K562 (cell line): ENCODE measurements at regions not wholly inside any gene's neighbourhood (a gene's known extent, or its start where the extent isn't known, plus 50 kb on each side); places are given as distances from the start of the nearest gene placed in this dataset.

Experiments used
- ATAC-seq: fragments of 200-7000 bp; cut with Tn5 transposase; 3 replicates; pipeline ENCODE4 v1.9.1; 2020; ENCODE audit warnings: moderate library complexity
- BruUV-seq: library from RNA; stranded (reverse); fragments of 400-500 nt; replicated peaks from 2 replicates; lab custom pipeline; 2021; lab: Mats Ljungman, UMichigan
- CTCF ChIA-PET: fragments of 300-600 bp; formaldehyde crosslinking; extraction: SDS; loops from one replicate; lab custom pipeline; 2021; ENCODE audit warnings: low intra/inter-chr PET ratio; lab: Yijun Ruan, JAX
- POLR2A ChIA-PET: fragments of 300-600, 350-650 bp; sonication (Branson Sonifier 250); formaldehyde crosslinking; extraction: SDS; loops from one replicate; lab custom pipeline; 2021; ENCODE audit warnings: antibody characterized with exemption, inconsistent platforms; lab: Yijun Ruan, JAX
- DNase-seq, 4 experiments: peaks; one replicate each; pipeline versions ENCODE4 v3.0.0 to v3.0.0-alpha.2; 2011 to 2018; ENCODE audit warnings: low spot score in 3 of 4, mixed read lengths in 3 of 4; ENCODE audit errors: extremely low read depth in 1 of 4
- FAIRE-seq: peaks from 2 replicates; lab custom pipeline; 2011; peaks lifted over from hg19 to GRCh38; lab: Jason Lieb, UNC
- H2AFZ ChIP-seq: 2 replicates; pipeline ENCODE4 v1.6.0; 2011; ENCODE audit warnings: low read depth, low read length, control low read depth, inconsistent platforms
- H3K27ac ChIP-seq: fragments of 200-600 bp; 3 replicates; pipeline ENCODE4 v1.8.0; 2011; ENCODE audit warnings: low read depth, mild to moderate bottlenecking, control low read depth, inconsistent platforms, low read length, moderate library complexity, mixed read lengths; ENCODE audit errors: extremely low read depth
- H3K27me3 ChIP-seq, 2 experiments: fragments of 300-600 bp in 1 of 2; 2 replicates in 1 of 2; 3 replicates in 1 of 2; pipeline versions ENCODE4 v1.6.0 to v1.8.0; 2011; ENCODE audit warnings: inconsistent platforms in 2 of 2, low read length in 2 of 2, mild to moderate bottlenecking in 1 of 2, mixed read lengths in 1 of 2, moderate library complexity in 1 of 2; ENCODE audit not compliant: control insufficient read depth in 2 of 2, insufficient read depth in 2 of 2
- H3K36me3 ChIP-seq: fragments of 300-600 bp; 3 replicates; pipeline ENCODE4 v1.8.0; 2011; ENCODE audit warnings: mild to moderate bottlenecking, low read length, inconsistent platforms; ENCODE audit not compliant: control insufficient read depth, insufficient read depth
- H3K4me1 ChIP-seq, 2 experiments: fragments of 200-600 bp in 1 of 2; replicated peaks in 1 of 2; 2 replicates in 1 of 2; 3 replicates in 1 of 2; pipeline versions ENCODE4 v1.5.1 to v1.8.0; 2011; ENCODE audit warnings: inconsistent platforms in 2 of 2, low read length in 2 of 2, mild to moderate bottlenecking in 1 of 2, mixed read lengths in 1 of 2, moderate library complexity in 1 of 2; ENCODE audit not compliant: control insufficient read depth in 2 of 2, insufficient read depth in 2 of 2
- H3K4me2 ChIP-seq: 2 replicates; pipeline ENCODE4 v1.6.1; 2011; ENCODE audit warnings: low read length, control low read depth, inconsistent platforms, mixed read lengths; ENCODE audit not compliant: insufficient read depth
- H3K4me3 ChIP-seq: fragments of 200-600 bp; sonication (generic), shearing (Covaris generic); 2 replicates; pipeline ENCODE4 v1.5.1; 2016; ENCODE audit warnings: control low read depth, inconsistent platforms
- H3K79me2 ChIP-seq: fragments of 200-600 bp; 3 replicates; pipeline ENCODE4 v1.8.0; 2011; ENCODE audit warnings: low read length, inconsistent platforms; ENCODE audit not compliant: control insufficient read depth, insufficient read depth
- H3K9ac ChIP-seq, 2 experiments: 2 replicates each; pipeline versions ENCODE4 v1.6.0 to v1.6.1; 2011; ENCODE audit warnings: low read depth in 2 of 2, low read length in 2 of 2, control low read depth in 1 of 2, inconsistent platforms in 1 of 2, mild to moderate bottlenecking in 1 of 2, mixed read lengths in 1 of 2; ENCODE audit not compliant: insufficient read depth in 1 of 2
- H3K9me1 ChIP-seq: one replicate; pipeline ENCODE4 v1.6.0; 2011; ENCODE audit warnings: inconsistent platforms, mild to moderate bottlenecking, low read length, moderate library complexity; ENCODE audit not compliant: control insufficient read depth, insufficient read depth
- H3K9me3 ChIP-seq: replicated peaks from 2 replicates; pipeline ENCODE4 v1.5.1; 2011; ENCODE audit warnings: low read depth, low read length, inconsistent platforms; ENCODE audit not compliant: control insufficient read depth, insufficient read depth
- H4K20me1 ChIP-seq: replicated peaks from 2 replicates; pipeline ENCODE4 v1.6.1; 2011; ENCODE audit warnings: low read length, inconsistent platforms, mixed read lengths; ENCODE audit not compliant: control insufficient read depth, insufficient read depth
- ARHGAP35 ChIP-seq: fragments of 450-650 bp; IDR thresholded peaks from 2 replicates; pipeline ENCODE4 v1.6.1; 2018; ENCODE audit not compliant: partially characterized antibody
- FOSL1 ChIP-seq: fragments of 200-800 bp; sonication (Bioruptor generic); conservative IDR thresholded peaks from 2 replicates; pipeline ENCODE4 v1.6.1; 2016; ENCODE audit warnings: missing genetic modification characterization, missing compliant biosample characterization
- FOXP1 ChIP-seq: sonication (generic); formaldehyde crosslinking; IDR thresholded peaks from 2 replicates; pipeline ENCODE4 v1.8.0; 2022; ENCODE audit warnings: mild to moderate bottlenecking, missing genetic modification reagents
- GTF3C2 ChIP-seq: IDR thresholded peaks from 3 replicates; pipeline ENCODE4 v1.6.1; 2011; ENCODE audit warnings: borderline replicate concordance, mild to moderate bottlenecking, moderate library complexity; ENCODE audit not compliant: insufficient read length; ENCODE audit errors: extremely low read depth
- HDAC6 ChIP-seq: IDR thresholded peaks from 2 replicates; pipeline ENCODE4 v1.6.1; 2012; ENCODE audit warnings: low read depth, mild to moderate bottlenecking, control low read depth, inconsistent platforms, low read length, moderate library complexity
- HDGF ChIP-seq: fragments of 450-650 bp; IDR thresholded peaks from 2 replicates; pipeline ENCODE4 v1.6.1; 2016
- KHSRP ChIP-seq: fragments of 450-650 bp; IDR thresholded peaks from 2 replicates; pipeline ENCODE4 v1.6.1; 2017
- MCM7 ChIP-seq, 2 experiments: fragments of 450-650 bp; IDR thresholded peaks; 2 replicates each; pipeline ENCODE4 v1.6.1; 2016 to 2018
- NCOA1 ChIP-seq: fragments of 450-650 bp; IDR thresholded peaks from 2 replicates; pipeline ENCODE4 v1.6.1; 2016; ENCODE audit warnings: low read depth
- XRCC3 ChIP-seq: fragments of 450-650 bp; IDR thresholded peaks from 2 replicates; pipeline ENCODE4 v1.6.1; 2017; ENCODE audit warnings: mild to moderate bottlenecking, moderate library complexity
- ZBTB2 ChIP-seq: fragments of 450-650 bp; IDR thresholded peaks from 2 replicates; pipeline ENCODE4 v1.6.1; 2016; ENCODE audit warnings: antibody characterized with exemption
- ZMIZ1 ChIP-seq, 2 experiments: fragments of 150-350 bp in 1 of 2; IDR thresholded peaks; 2 replicates each; pipeline ENCODE4 v1.6.1; 2012 to 2016; ENCODE audit warnings: low read depth in 2 of 2, low read length in 2 of 2, mild to moderate bottlenecking in 1 of 2, moderate library complexity in 1 of 2
- WGBS: fragments of 100-300 bp; shearing (Covaris generic); methylation state at CpG from one replicate; pipeline ENCODE4 v1.1.6; 2016; ENCODE audit warnings: low coverage, mixed read lengths; ENCODE audit not compliant: insufficient coverage; ENCODE audit errors: missing lambda C conversion rate; 5-methylcytosine and 5-hydroxymethylcytosine counted together
- in situ Hi-C: fragments of 300-500 bp; cut with MboI; formaldehyde crosslinking; loops from 4 replicates; pipeline ENCODE4 v1.15.0; 2018; ENCODE audit warnings: inconsistent platforms, mixed read lengths
- intact Hi-C: fragments of 100-400 bp; cut with micrococcal nuclease; formaldehyde crosslinking; loops from 2 replicates; pipeline ENCODE4 v1.14.2; 2022

- no peak for TF ChIP-seq MCM7 (IDR thresholded peaks at IDR 0.05)
Observed at GRCh38 chr13:103898481-103898880, 832.3 kb upstream of the SLC10A2 start (continued).

- no peak for DNase-seq
- BruUV-seq, result no TSS peak
- Histone ChIP-seq H3K9me3 (no peaks in the 10 kb centered on the region), H3K9me1 (no peaks in the 10 kb centered on the region), H3K4me3 (no peak overlapping the region), H2AFZ (no peak overlapping the region), H3K4me1 (no peaks in the 10 kb centered on the region), H3K27me3 (no peaks in the 10 kb centered on the region), H3K27ac (no peak overlapping the region), H3K9ac (no peak overlapping the region), H3K4me2 (no peak overlapping the region), H3K36me3 (no peaks in the 10 kb centered on the region), H3K79me2 (no peaks in the 10 kb centered on the region), H4K20me1 (no peaks in the 10 kb centered on the region)
- ChIA-PET CTCF (no interaction called here), POLR2A (no interaction called here)
- no peak for FAIRE-seq
- intact Hi-C loops, result no loop called here
- no peak for ATAC-seq
- WGBS, result 0% methylated on average over 1 of the region's 1 CpG
- in situ Hi-C loops, result no loop called here
- no peak for TF ChIP-seq XRCC3
- no peak for TF ChIP-seq FOXP1 (CRISPR knock-in tag)
- TF ChIP-seq NCOA1, result no peak
- TF ChIP-seq KHSRP, result no peak
- no peak for TF ChIP-seq FOSL1 (tag)
- TF ChIP-seq ZMIZ1 (IDR thresholded peaks at IDR 0.05; ENCODE audit: low read depth in 2 of 2, low read length in 2 of 2), result no peak
- TF ChIP-seq HDGF, result no peak
- no peak for TF ChIP-seq HDAC6
- no peak for TF ChIP-seq GTF3C2
- TF ChIP-seq ARHGAP35, result no peak
- no peak for TF ChIP-seq ZBTB2
Observed at GRCh38 chr13:103895835-103896531, 829.8 kb upstream of the SLC10A2 start.
